ENCODE measurements at regions not wholly inside any gene's neighbourhood (a gene's known extent, or its start where the extent isn't known, plus 50 kb on each side); places are given as distances from the start of the nearest gene placed in this dataset.

DNA sequence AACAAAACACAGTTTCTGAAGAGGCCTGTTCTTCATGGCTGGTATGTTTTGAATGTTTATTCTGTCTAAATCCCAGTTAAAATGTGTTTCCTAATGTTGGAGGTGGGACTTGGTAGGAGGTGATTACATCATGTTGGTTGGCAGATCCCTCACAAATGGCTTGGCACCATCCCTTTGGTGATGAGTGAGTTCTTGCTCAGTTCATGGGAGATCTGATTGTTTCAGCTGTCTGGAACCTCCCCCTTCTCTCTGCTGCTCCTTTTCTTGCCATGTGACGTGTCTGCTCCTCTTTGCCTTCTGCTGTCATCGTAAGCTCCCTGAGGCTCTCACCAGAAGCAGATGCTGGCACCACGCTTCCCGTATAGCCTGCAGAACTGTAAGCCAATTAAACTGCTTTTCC, 383.6 kb upstream of the TPK1 start:
- DNase-seq: peak; percentile 19
- Mint-ChIP-seq H3K4me3 (ENCODE audit: unreplicated experiment) (no peak overlapping the region), H3K27ac (ENCODE audit: unreplicated experiment) (peak overlapping the region; percentile 85), H3K4me1 (ENCODE audit: low read depth, unreplicated experiment) (peaks cover 3% of the 10 kb centered on the region), H3K27me3 (ENCODE audit: unreplicated experiment) (no peaks in the 10 kb centered on the region), H3K9me3 (ENCODE audit: unreplicated experiment) (peaks cover 2% of the 10 kb centered on the region), H3K36me3 (ENCODE audit: unreplicated experiment) (no peaks in the 10 kb centered on the region)
- TF ChIP-seq, protein P1, sequence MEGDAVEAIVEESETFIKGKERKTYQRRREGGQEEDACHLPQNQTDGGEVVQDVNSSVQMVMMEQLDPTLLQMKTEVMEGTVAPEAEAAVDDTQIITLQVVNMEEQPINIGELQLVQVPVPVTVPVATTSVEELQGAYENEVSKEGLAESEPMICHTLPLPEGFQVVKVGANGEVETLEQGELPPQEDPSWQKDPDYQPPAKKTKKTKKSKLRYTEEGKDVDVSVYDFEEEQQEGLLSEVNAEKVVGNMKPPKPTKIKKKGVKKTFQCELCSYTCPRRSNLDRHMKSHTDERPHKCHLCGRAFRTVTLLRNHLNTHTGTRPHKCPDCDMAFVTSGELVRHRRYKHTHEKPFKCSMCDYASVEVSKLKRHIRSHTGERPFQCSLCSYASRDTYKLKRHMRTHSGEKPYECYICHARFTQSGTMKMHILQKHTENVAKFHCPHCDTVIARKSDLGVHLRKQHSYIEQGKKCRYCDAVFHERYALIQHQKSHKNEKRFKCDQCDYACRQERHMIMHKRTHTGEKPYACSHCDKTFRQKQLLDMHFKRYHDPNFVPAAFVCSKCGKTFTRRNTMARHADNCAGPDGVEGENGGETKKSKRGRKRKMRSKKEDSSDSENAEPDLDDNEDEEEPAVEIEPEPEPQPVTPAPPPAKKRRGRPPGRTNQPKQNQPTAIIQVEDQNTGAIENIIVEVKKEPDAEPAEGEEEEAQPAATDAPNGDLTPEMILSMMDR (IDR thresholded peaks at IDR 0.05; ENCODE audit: partially characterized antibody, unreplicated experiment): no peak

GRCh38 chr7:145216866-145217265, 381.0 kb upstream of the TPK1 start:
- H3K27me3 Mint-ChIP-seq (ENCODE audit: unreplicated experiment): no peaks in the 10 kb centered on the region
- no peaks in the 10 kb centered on the region for H3K36me3 Mint-ChIP-seq (ENCODE audit: unreplicated experiment)
- peaks cover 2% of the 10 kb centered on the region for H3K9me3 Mint-ChIP-seq (ENCODE audit: unreplicated experiment)
- H3K27ac Mint-ChIP-seq (ENCODE audit: unreplicated experiment): no peak overlapping the region
- no peak overlapping the region for H3K4me3 Mint-ChIP-seq (ENCODE audit: unreplicated experiment)
- TF ChIP-seq, protein P1 (IDR thresholded peaks at IDR 0.05; ENCODE audit: partially characterized antibody, unreplicated experiment): no peak
- peaks cover 3% of the 10 kb centered on the region for H3K4me1 Mint-ChIP-seq (ENCODE audit: low read depth, unreplicated experiment)
- no peak for DNase-seq

DNA sequence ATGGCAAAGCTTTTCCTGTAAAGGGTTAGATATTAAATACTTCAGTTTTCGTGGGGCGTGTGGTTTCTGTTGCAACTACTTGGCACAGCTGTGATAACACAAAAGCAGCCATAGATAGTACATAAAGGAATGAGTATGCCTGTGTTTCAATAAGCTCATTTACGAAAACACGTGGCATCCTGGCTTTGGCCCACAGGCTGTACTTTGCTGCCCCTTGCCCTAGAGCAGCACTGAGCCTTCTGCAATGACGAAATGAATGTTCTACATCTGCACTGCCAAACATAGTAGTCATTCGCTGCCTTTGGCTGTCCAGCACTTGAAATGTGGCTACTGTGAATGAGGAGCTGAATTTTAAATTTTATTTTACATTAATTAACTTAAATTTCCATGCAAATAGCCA, 376.2 kb upstream of the TPK1 start:
- Mint-ChIP-seq H3K27ac (ENCODE audit: unreplicated experiment) (no peak overlapping the region), H3K9me3 (ENCODE audit: unreplicated experiment) (no peaks in the 10 kb centered on the region), H3K4me1 (ENCODE audit: low read depth, unreplicated experiment) (no peaks in the 10 kb centered on the region), H3K27me3 (ENCODE audit: unreplicated experiment) (no peaks in the 10 kb centered on the region), H3K36me3 (ENCODE audit: unreplicated experiment) (no peaks in the 10 kb centered on the region), H3K4me3 (ENCODE audit: unreplicated experiment) (no peak overlapping the region)
- DNase-seq: no peak
- TF ChIP-seq, protein P1 (IDR thresholded peaks at IDR 0.05; ENCODE audit: partially characterized antibody, unreplicated experiment): no peak

DNA sequence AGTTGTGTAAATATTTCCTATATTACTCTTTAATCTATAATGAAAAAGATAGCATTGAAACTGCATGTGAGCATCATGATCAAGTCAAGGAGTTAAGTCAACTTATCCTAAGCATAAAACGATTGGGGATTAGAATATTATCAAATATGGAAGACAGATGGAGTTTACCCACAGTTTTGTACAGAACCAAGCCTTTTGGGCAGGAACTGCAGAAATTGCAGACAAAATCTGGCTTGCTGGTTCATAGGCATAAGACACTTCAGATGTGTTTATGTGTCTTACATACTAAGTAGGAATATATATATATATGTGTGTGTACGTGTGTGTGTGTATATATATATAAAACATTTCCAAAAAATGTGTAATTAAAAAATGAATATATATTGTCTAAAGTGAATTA, 375.4 kb upstream of the TPK1 start:
- Mint-ChIP-seq H3K9me3 (ENCODE audit: unreplicated experiment) (no peaks in the 10 kb centered on the region), H3K36me3 (ENCODE audit: unreplicated experiment) (no peaks in the 10 kb centered on the region), H3K27ac (ENCODE audit: unreplicated experiment) (no peak overlapping the region), H3K27me3 (ENCODE audit: unreplicated experiment) (no peaks in the 10 kb centered on the region), H3K4me1 (ENCODE audit: low read depth, unreplicated experiment) (no peaks in the 10 kb centered on the region), H3K4me3 (ENCODE audit: unreplicated experiment) (no peak overlapping the region)
- TF ChIP-seq, protein P1 (IDR thresholded peaks at IDR 0.05; ENCODE audit: partially characterized antibody, unreplicated experiment): no peak
- no peak for DNase-seq

DNA sequence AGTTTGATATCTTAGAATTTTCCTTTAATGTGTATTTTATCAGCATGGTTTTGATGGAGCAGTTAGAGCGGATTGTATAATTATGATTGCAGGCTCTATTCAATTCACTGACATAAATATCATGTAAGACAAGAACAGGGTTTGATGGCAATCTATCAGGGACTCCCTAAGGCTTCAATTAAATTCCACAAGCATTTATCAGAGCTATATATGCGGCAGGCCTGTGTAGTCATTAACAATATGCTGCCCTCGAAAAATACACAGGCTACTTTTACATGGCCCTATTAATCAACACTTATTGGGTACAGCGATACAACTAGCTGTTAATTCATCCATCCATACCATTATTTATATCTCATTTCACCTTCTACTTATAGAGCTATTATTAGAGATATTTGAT, 358.1 kb upstream of the TPK1 start:
- TF ChIP-seq, protein P1 (IDR thresholded peaks at IDR 0.05; ENCODE audit: partially characterized antibody, unreplicated experiment): no peak
- Mint-ChIP-seq H3K27me3 (ENCODE audit: unreplicated experiment) (peaks cover 1% of the 10 kb centered on the region), H3K4me1 (ENCODE audit: low read depth, unreplicated experiment) (no peaks in the 10 kb centered on the region), H3K9me3 (ENCODE audit: unreplicated experiment) (no peaks in the 10 kb centered on the region), H3K36me3 (ENCODE audit: unreplicated experiment) (no peaks in the 10 kb centered on the region), H3K27ac (ENCODE audit: unreplicated experiment) (no peak overlapping the region), H3K4me3 (ENCODE audit: unreplicated experiment) (no peak overlapping the region)
- DNase-seq: no peak
